HepG2 (cell line): ENCODE measurements at regions not wholly inside any gene's neighbourhood (a gene's known extent, or its start where the extent isn't known, plus 50 kb on each side); places are given as distances from the start of the nearest gene placed in this dataset.

Source experiments
- ATAC-seq: fragments of 200-7000 bp; cut with Tn5 transposase; 3 replicates; pipeline ENCODE4 v1.9.1; 2020; ENCODE audit warnings: mild to moderate bottlenecking, moderate library complexity
- BruUV-seq: library from RNA; stranded (reverse); fragments of 400-500 nt; replicated peaks from 2 replicates; lab custom pipeline; 2021; lab: Mats Ljungman, UMichigan
- CTCF ChIA-PET: fragments of 300-600 bp; formaldehyde crosslinking; extraction: SDS; loops from one replicate; lab custom pipeline; 2021; ENCODE audit warnings: low total read pairs, inconsistent platforms, low intra/inter-chr PET ratio; lab: Yijun Ruan, JAX
- POLR2A ChIA-PET: fragments of 350-600 bp; sonication (Branson Sonifier 250); formaldehyde crosslinking; loops from one replicate; lab custom pipeline; 2020; ENCODE audit warnings: antibody characterized with exemption, inconsistent platforms; lab: Yijun Ruan, JAX
- DNase-seq: peaks from one replicate; pipeline ENCODE4 v3.0.0-alpha.2; 2015; ENCODE audit warnings: low spot score
- FAIRE-seq: peaks from 3 replicates; lab custom pipeline; 2011; peaks lifted over from hg19 to GRCh38; lab: Jason Lieb, UNC
- H2AFZ ChIP-seq: one replicate; pipeline ENCODE4 v1.6.1; 2011; ENCODE audit warnings: low read length, inconsistent platforms
- H3K27ac ChIP-seq: fragments of 300-600 bp; 3 replicates; pipeline ENCODE4 v1.8.0; 2011; ENCODE audit warnings: mixed run types, mild to moderate bottlenecking, mixed read lengths, low read length, inconsistent platforms; ENCODE audit not compliant: insufficient read depth; ENCODE audit errors: extremely low read length
- H3K27me3 ChIP-seq, 2 experiments: fragments of 200-600 bp in 1 of 2; 2 replicates in 1 of 2; 3 replicates in 1 of 2; pipeline versions ENCODE4 v1.6.0 to v1.8.0; 2011; ENCODE audit warnings: low read length in 2 of 2, mild to moderate bottlenecking in 2 of 2, moderate library complexity in 2 of 2, inconsistent platforms in 1 of 2; ENCODE audit not compliant: insufficient read depth in 2 of 2, control insufficient read depth in 1 of 2
- H3K36me3 ChIP-seq, 2 experiments: fragments of 200-600 bp in 1 of 2; replicated peaks in 1 of 2; 2 replicates in 1 of 2; 3 replicates in 1 of 2; pipeline versions ENCODE4 v1.5.1 to v1.8.0; 2011; ENCODE audit warnings: low read length in 2 of 2, inconsistent platforms in 1 of 2; ENCODE audit not compliant: insufficient read depth in 2 of 2, control insufficient read depth in 1 of 2
- H3K4me1 ChIP-seq: 2 replicates; pipeline ENCODE4 v1.5.1; 2012; ENCODE audit warnings: low read length, inconsistent platforms; ENCODE audit not compliant: insufficient read depth
- H3K4me2 ChIP-seq: 2 replicates; pipeline ENCODE4 v1.6.0; 2011; ENCODE audit warnings: low read depth, low read length, inconsistent platforms
- H3K4me3 ChIP-seq, 3 experiments: fragments of 200-600 bp in 1 of 3; sonication (generic), shearing (Covaris generic) in 1 of 3; replicated peaks in 1 of 3; 2 replicates each; pipeline ENCODE4 v1.5.1; 2011 to 2016; ENCODE audit warnings: low read length in 3 of 3, inconsistent platforms in 2 of 3, low read depth in 2 of 3, mild to moderate bottlenecking in 2 of 3, control low read depth in 1 of 3, mixed read lengths in 1 of 3; ENCODE audit not compliant: insufficient read depth in 1 of 3
- H3K79me2 ChIP-seq: one replicate; pipeline ENCODE4 v1.6.1; 2011; ENCODE audit warnings: low read length, inconsistent platforms; ENCODE audit not compliant: insufficient read depth
- H3K9ac ChIP-seq: 2 replicates; pipeline ENCODE4 v1.6.0; 2011; ENCODE audit warnings: mild to moderate bottlenecking, low read depth, low read length, inconsistent platforms; ENCODE audit not compliant: insufficient read depth
- H3K9me3 ChIP-seq: 2 replicates; pipeline ENCODE4 v1.5.1; 2012; ENCODE audit warnings: mild to moderate bottlenecking, low read length
- H4K20me1 ChIP-seq: 2 replicates; pipeline ENCODE4 v1.6.0; 2011; ENCODE audit warnings: inconsistent platforms, mild to moderate bottlenecking, low read length, moderate library complexity; ENCODE audit not compliant: insufficient read depth
- ARNT ChIP-seq: fragments of 450-650 bp; IDR thresholded peaks from 2 replicates; pipeline ENCODE4 v1.6.1; 2017
- HCFC1 ChIP-seq: fragments of 150-350 bp; IDR thresholded peaks from 2 replicates; pipeline ENCODE4 v1.6.1; 2014; ENCODE audit warnings: low read depth, low read length
- HOXA7 ChIP-seq: sonication (generic); formaldehyde crosslinking; IDR thresholded peaks from 2 replicates; pipeline ENCODE4 v1.8.1; 2022; ENCODE audit warnings: mild to moderate bottlenecking, missing genetic modification reagents, moderate library complexity
- IRF2 ChIP-seq: IDR thresholded peaks from 2 replicates; pipeline ENCODE4 v1.6.1; 2018; ENCODE audit warnings: missing genetic modification reagents, missing compliant biosample characterization
- MAFK ChIP-seq, 2 experiments: IDR thresholded peaks in 1 of 2; conservative IDR thresholded peaks in 1 of 2; 2 replicates each; pipeline ENCODE4 v1.6.1; 2011; ENCODE audit warnings: improper control_type of control experiment in 2 of 2, low read length in 2 of 2
- MTF1 ChIP-seq: sonication (generic); formaldehyde crosslinking; IDR thresholded peaks from 2 replicates; pipeline ENCODE4 v1.5.0; 2020; ENCODE audit warnings: missing genetic modification reagents
- NFIC ChIP-seq: IDR thresholded peaks from 2 replicates; pipeline ENCODE4 v1.6.1; 2012; ENCODE audit warnings: mild to moderate bottlenecking, low read length, inconsistent platforms
- NFYC ChIP-seq: IDR thresholded peaks from 2 replicates; pipeline ENCODE4 v1.6.1; 2016; ENCODE audit warnings: missing genetic modification reagents, missing compliant biosample characterization
- PHF21A ChIP-seq: sonication (generic); formaldehyde crosslinking; IDR thresholded peaks from 2 replicates; pipeline ENCODE4 v1.5.0; 2020; ENCODE audit warnings: mild to moderate bottlenecking, missing genetic modification reagents
- POGZ ChIP-seq: sonication (generic); formaldehyde crosslinking; IDR thresholded peaks from 2 replicates; pipeline ENCODE4 v1.4.0; 2020; ENCODE audit warnings: mild to moderate bottlenecking, missing genetic modification reagents
- POLR2G ChIP-seq: fragments of 200-400 bp; formaldehyde crosslinking; IDR thresholded peaks from 2 replicates; pipeline ENCODE4 v1.6.1; 2018; ENCODE audit warnings: mild to moderate bottlenecking, low read depth, low read length, moderate library complexity
- SKI ChIP-seq: fragments of 450-650 bp; IDR thresholded peaks from one replicate; pipeline ENCODE4 v1.6.1; 2018; ENCODE audit warnings: mild to moderate bottlenecking; ENCODE audit not compliant: partially characterized antibody
- SRY ChIP-seq: sonication (generic); formaldehyde crosslinking; IDR thresholded peaks from 2 replicates; pipeline ENCODE4 v1.8.0; 2022; ENCODE audit warnings: mild to moderate bottlenecking, missing genetic modification reagents
- ZBTB8A ChIP-seq: sonication (generic); formaldehyde crosslinking; IDR thresholded peaks from 2 replicates; pipeline ENCODE4 v1.4.0; 2020; ENCODE audit warnings: mild to moderate bottlenecking, low read depth, missing genetic modification reagents, borderline replicate concordance
- ZNF207 ChIP-seq: fragments of 450-650 bp; IDR thresholded peaks from 2 replicates; pipeline ENCODE4 v1.6.1; 2016; ENCODE audit warnings: antibody characterized with exemption, borderline replicate concordance
- ZNF30 ChIP-seq: sonication (generic); formaldehyde crosslinking; IDR thresholded peaks from 2 replicates; pipeline ENCODE4 v1.5.0; 2020; ENCODE audit warnings: mild to moderate bottlenecking, missing genetic modification reagents
- ZNF558 ChIP-seq: sonication (generic); formaldehyde crosslinking; IDR thresholded peaks from 2 replicates; pipeline ENCODE4 v1.9.0; 2022; ENCODE audit warnings: mild to moderate bottlenecking, missing genetic modification reagents, borderline replicate concordance
- WGBS: methylation state at CpG from one replicate; pipeline ENCODE4 v1.1.6; 2017; ENCODE audit warnings: low lambda C conversion rate; 5-methylcytosine and 5-hydroxymethylcytosine counted together
- in situ Hi-C: cut with HindIII; loops from 2 replicates; pipeline ENCODE4 v1.10.0; 2017; ENCODE audit warnings: low pct_unique_long_range_greater_than_20kb; ENCODE audit not compliant: extremely low pct_ligation_motif_present
- intact Hi-C: fragments of 100-400 bp; cut with micrococcal nuclease; formaldehyde crosslinking; loops from one replicate; pipeline ENCODE4 v1.10.0; 2022; ENCODE audit not compliant: unreplicated experiment
- TF ChIP-seq, protein P1 (sequence below): sonication (generic); formaldehyde crosslinking; IDR thresholded peaks from 2 replicates; pipeline ENCODE4 v1.9.0; 2022; ENCODE audit warnings: missing genetic modification reagents, mild to moderate bottlenecking, borderline replicate concordance
- TF ChIP-seq, protein P2 (sequence below): sonication (generic); formaldehyde crosslinking; conservative IDR thresholded peaks from 2 replicates; pipeline ENCODE4 v1.8.0; 2022; ENCODE audit warnings: low read depth, missing genetic modification reagents

DNA sequence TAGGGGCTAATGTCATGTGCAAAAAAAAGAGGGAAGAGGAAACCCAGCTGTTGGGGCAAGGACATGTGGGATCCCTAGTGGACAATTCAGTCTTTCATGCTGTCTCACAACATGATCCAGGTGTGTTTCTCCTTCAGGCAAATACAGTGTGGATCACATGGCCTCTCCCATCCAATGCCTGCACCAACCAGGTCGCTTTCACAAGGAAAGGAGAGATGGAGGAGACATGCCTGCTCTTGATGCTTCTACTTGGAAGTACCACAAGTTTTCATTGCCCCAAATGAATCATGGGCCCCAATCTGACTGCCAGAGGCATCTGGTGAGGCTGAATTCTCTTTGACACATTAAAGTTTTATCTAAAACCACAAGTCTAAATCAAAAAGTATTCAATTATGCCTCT lies 82.1 kb downstream of the DLEU7 start:
- H3K27ac ChIP-seq: no peak overlapping the region
- intact Hi-C loops (no loop called here), in situ Hi-C loops (no loop called here)
- H3K4me1 ChIP-seq: peaks cover 4% of the 10 kb centered on the region; the same call in 1 of the 2 replicates
- H3K4me2 ChIP-seq: no peak overlapping the region
- H3K4me3 ChIP-seq: no peak overlapping the region
- no peaks in the 10 kb centered on the region for H3K9me3 ChIP-seq
- H3K9ac ChIP-seq: no peak overlapping the region
- TF ChIP-seq NFYC: no peak
- TF ChIP-seq, protein P1, sequence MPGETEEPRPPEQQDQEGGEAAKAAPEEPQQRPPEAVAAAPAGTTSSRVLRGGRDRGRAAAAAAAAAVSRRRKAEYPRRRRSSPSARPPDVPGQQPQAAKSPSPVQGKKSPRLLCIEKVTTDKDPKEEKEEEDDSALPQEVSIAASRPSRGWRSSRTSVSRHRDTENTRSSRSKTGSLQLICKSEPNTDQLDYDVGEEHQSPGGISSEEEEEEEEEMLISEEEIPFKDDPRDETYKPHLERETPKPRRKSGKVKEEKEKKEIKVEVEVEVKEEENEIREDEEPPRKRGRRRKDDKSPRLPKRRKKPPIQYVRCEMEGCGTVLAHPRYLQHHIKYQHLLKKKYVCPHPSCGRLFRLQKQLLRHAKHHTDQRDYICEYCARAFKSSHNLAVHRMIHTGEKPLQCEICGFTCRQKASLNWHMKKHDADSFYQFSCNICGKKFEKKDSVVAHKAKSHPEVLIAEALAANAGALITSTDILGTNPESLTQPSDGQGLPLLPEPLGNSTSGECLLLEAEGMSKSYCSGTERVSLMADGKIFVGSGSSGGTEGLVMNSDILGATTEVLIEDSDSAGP (CRISPR knock-in tag): no peak
- TF ChIP-seq MTF1: no peak
- TF ChIP-seq POGZ (CRISPR knock-in tag): no peak
- no peak for TF ChIP-seq SKI
- TF ChIP-seq HOXA7 (CRISPR knock-in tag): no peak
- no TSS peak for BruUV-seq
- POLR2A ChIA-PET: no interaction called here
- H3K36me3 ChIP-seq: 0 out of 5 replicates have a peak, but pooled peaks cover 0 to 3% of the 10 kb centered on the region in 2 experiments
- CTCF ChIA-PET: no interaction called here
- WGBS: 100% methylated on average over 1 of the region's 1 CpG
- ATAC-seq (no peak), DNase-seq (no peak), FAIRE-seq (no peak)
- no peaks in the 10 kb centered on the region for H4K20me1 ChIP-seq
- no peaks in the 10 kb centered on the region for H3K79me2 ChIP-seq
- no peak overlapping the region for H2AFZ ChIP-seq
- no peaks in the 10 kb centered on the region for H3K27me3 ChIP-seq

DNA sequence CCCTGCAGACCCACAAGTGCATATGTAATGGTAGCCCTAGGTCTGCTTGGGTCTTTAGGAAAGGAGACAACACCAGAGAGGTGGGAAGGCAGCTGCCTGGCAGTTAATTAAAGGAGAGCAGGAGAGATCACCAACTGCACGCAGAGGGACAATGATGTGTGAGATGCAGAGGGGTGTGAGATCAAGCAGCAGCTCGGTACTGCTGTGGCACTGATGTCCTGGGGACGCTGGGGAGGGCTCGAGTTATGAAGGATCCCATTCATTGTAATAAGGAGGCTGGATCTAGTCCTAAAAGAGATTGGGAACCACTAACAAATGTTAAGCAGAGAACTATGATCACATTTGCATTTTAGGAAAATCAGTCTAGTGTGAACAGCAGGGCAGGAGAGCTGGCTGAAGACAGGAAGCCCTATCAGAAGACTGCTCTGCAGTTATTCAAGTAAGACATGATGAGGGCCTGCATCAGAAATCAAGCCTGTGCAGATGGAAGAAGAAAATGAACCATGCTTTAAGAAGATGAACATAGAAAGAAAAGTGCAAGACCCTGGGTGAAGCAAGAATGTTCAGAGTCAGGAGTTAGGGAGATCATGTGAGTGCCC lies 80.4 kb downstream of the DLEU7 start:
- Histone ChIP-seq H4K20me1 (no peaks in the 10 kb centered on the region), H3K9ac (no peak overlapping the region), H3K27me3 (no peaks in the 10 kb centered on the region), H2AFZ (no peak overlapping the region), H3K4me1 (no peaks in the 10 kb centered on the region), H3K4me2 (no peak overlapping the region), H3K79me2 (no peaks in the 10 kb centered on the region), H3K36me3 (0 out of 5 replicates have a peak, but pooled peaks cover 0 to 3% of the 10 kb centered on the region in 2 experiments), H3K9me3 (no peaks in the 10 kb centered on the region), H3K27ac (no peak overlapping the region), H3K4me3 (no peak overlapping the region)
- WGBS: 89% methylated on average over 4 of the region's 4 CpGs
- ChIA-PET POLR2A (no interaction called here), CTCF (no interaction called here)
- intact Hi-C loops (no loop called here), in situ Hi-C loops (no loop called here)
- ATAC-seq: no peak
- no peak for FAIRE-seq
- BruUV-seq: no TSS peak
- no peak for DNase-seq
- TF ChIP-seq ARNT (no peak), SRY (CRISPR knock-in tag) (no peak), ZBTB8A (CRISPR knock-in tag) (no peak), HCFC1 (no peak), PHF21A (CRISPR knock-in tag) (no peak), ZNF30 (CRISPR knock-in tag) (no peak), ZNF558 (CRISPR knock-in tag) (no peak), POLR2G (no peak), ZNF207 (no peak), NFIC (no peak), IRF2 (CRISPR knock-in tag) (no peak), MAFK (conservative IDR thresholded peaks at IDR 0.05 in 1 of 2, IDR thresholded peaks at IDR 0.05 in 1 of 2; ENCODE audit: low read length in 2 of 2) (no peak)
- TF ChIP-seq, protein P2, sequence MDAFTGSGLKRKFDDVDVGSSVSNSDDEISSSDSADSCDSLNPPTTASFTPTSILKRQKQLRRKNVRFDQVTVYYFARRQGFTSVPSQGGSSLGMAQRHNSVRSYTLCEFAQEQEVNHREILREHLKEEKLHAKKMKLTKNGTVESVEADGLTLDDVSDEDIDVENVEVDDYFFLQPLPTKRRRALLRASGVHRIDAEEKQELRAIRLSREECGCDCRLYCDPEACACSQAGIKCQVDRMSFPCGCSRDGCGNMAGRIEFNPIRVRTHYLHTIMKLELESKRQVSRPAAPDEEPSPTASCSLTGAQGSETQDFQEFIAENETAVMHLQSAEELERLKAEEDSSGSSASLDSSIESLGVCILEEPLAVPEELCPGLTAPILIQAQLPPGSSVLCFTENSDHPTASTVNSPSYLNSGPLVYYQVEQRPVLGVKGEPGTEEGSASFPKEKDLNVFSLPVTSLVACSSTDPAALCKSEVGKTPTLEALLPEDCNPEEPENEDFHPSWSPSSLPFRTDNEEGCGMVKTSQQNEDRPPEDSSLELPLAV (CRISPR knock-in tag): no peak
